Stimulated activated naive CD8-positive, alpha-beta T cell treated with anti-CD3 and anti-CD28 coated beads, Interleukin-15, Interleukin-2, amounts not matched to agents 100 ng/mL and 50 ng/mL, for 24 hours (primary cell): ENCODE measurements at regions not wholly inside any gene's neighbourhood (a gene's known extent, or its start where the extent isn't known, plus 50 kb on each side); places are given as distances from the start of the nearest gene placed in this dataset.
"Not testable (repeated sequence)": the region's sequence is repeated elsewhere in the genome, so short reads cannot be mapped to it uniquely, and the experiment has no call there.

Experiments used
- H3K27ac Mint-ChIP-seq: one replicate; pipeline ENCODE4 v1.8.0; 2021; ENCODE audit warnings: mild to moderate bottlenecking, mixed read lengths
- H3K27me3 Mint-ChIP-seq: one replicate; pipeline ENCODE4 v1.8.0; 2021; ENCODE audit warnings: mixed read lengths
- H3K36me3 Mint-ChIP-seq: one replicate; pipeline ENCODE4 v1.8.0; 2021; ENCODE audit warnings: low read depth, mixed read lengths
- H3K4me1 Mint-ChIP-seq: one replicate; pipeline ENCODE4 v1.8.0; 2021; ENCODE audit warnings: low read depth, mixed read lengths
- H3K4me3 Mint-ChIP-seq: one replicate; pipeline ENCODE4 v1.8.0; 2021; ENCODE audit warnings: mild to moderate bottlenecking, mixed read lengths
- H3K9me3 Mint-ChIP-seq: one replicate; pipeline ENCODE4 v1.8.0; 2021; ENCODE audit warnings: mixed read lengths

DNA sequence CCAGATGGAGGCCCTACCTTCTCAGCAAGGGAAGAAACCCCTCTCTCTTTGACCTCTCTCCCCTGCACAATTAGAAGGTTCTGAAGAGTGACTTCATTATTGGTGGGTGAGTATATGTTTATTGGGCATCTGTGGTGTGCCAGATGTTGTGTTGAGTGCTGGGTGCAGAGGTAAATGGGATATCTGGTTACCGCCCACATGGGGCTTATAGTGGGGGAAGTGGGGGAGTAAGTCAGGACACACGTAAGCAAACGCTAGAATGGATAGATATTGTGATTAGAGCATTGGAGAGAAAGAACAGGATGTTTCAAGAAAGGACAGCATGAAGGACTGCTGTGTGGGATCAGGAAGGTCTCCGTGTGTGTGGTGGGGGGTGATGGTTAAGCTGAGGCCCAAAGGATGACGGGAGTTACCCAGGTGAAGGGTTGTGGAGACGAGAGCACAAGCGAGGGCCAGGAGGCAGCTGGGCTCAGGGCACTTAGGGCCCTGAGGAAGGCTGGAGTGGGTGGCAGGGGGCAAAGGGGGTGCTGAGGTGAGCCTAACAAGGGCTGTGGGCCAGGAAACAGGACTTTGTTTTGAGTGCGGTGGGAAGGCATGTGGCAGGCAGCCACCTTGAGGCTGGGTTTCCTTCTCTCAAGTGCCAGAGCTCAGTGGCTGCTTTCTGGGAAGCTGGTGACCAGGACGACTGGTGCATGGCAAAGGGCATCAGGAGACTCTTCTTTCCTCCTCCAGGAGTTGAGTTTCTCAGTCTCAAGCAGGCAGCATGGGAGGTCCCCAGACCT lies 299.9 kb downstream of the RPS24 start:
- Mint-ChIP-seq H3K4me1 (no peaks in the 10 kb centered on the region), H3K27me3 (peaks cover 9% of the 10 kb centered on the region), H3K4me3 (no peak overlapping the region), H3K9me3 (no peaks in the 10 kb centered on the region), H3K36me3 (no peaks in the 10 kb centered on the region), H3K27ac (no peak overlapping the region)

- H3K36me3 Mint-ChIP-seq, result no peaks in the 10 kb centered on the region
Measured at GRCh38 chr10:78335371-78335690, 301.7 kb downstream of the RPS24 start.

DNA sequence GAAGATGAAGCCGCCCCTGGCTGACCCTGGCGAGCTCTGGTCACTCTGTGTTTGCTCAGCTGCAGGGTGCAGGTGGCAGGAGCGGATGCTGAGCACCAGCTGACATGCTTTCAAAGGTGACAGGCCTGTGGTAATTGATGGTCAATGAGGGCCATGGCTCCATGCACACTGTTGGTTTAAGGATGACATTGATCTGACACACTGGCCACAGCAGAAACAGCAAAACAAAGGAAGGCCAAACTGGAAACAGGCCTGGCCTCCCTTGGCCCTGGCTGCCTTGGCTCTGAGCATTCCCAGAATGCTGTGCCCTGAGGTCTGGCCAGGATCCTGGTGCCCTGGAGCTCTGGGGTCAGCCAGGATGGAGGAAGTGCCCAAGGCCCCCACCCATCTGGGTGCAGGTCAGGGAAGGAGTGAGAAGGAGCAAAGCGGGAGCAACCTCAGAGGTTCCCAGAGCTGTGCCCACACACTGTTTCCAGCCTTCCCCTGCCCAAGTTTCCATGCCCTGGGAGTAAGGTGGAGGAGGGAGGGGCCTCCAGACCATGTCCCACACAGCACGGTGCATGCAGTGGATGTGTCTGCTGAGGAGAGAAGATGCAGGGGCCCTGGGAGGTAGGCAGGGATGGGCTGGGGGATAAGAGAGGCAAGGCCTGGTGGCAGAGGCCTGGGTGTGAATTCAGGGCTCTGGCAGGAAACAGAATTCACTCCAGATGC lies 302.2 kb downstream of the RPS24 start:
- Mint-ChIP-seq H3K36me3 (no peaks in the 10 kb centered on the region), H3K27me3 (peaks cover 6% of the 10 kb centered on the region), H3K4me1 (no peaks in the 10 kb centered on the region), H3K4me3 (no peak overlapping the region), H3K27ac (no peak overlapping the region), H3K9me3 (no peaks in the 10 kb centered on the region)

More at GRCh38 chr10:78335371-78335690, 301.7 kb downstream of the RPS24 start:
- Mint-ChIP-seq H3K9me3 (no peaks in the 10 kb centered on the region), H3K27me3 (peaks cover 9% of the 10 kb centered on the region), H3K4me3 (no peak overlapping the region), H3K27ac (no peak overlapping the region), H3K4me1 (no peaks in the 10 kb centered on the region)

DNA sequence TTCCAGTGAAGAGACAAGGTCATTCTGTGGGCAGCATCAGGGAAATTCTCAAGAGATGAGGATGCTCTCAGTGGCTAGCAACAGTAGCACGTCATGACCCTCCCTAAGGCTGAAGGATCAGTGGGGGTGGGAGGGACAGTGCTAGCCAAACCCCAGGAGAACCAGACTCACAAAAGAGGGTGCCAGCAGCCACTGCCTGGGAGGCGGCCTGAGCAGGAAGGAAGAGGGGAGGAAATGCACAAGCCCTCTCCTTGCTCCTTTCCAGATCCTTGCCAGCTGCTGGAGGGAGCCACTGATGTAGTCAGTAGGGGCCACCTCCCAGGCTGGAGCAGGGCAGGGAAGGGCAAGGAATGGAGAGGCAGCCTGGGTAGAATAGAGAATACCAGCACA lies 302.7 kb downstream of the RPS24 start:
- no peak overlapping the region for H3K4me3 Mint-ChIP-seq
- H3K9me3 Mint-ChIP-seq, result no peaks in the 10 kb centered on the region
- H3K4me1 Mint-ChIP-seq, result no peaks in the 10 kb centered on the region
- H3K27me3 Mint-ChIP-seq, result peaks cover under 1% of the 10 kb centered on the region
- H3K36me3 Mint-ChIP-seq, result no peaks in the 10 kb centered on the region
- no peak overlapping the region for H3K27ac Mint-ChIP-seq

- Mint-ChIP-seq H3K27ac (no peak overlapping the region), H3K4me1 (no peaks in the 10 kb centered on the region), H3K36me3 (no peaks in the 10 kb centered on the region), H3K9me3 (no peaks in the 10 kb centered on the region), H3K27me3 (no peaks in the 10 kb centered on the region), H3K4me3 (no peak overlapping the region)
Measured at GRCh38 chr10:78337016-78337415, 303.4 kb downstream of the RPS24 start.

GRCh38 chr10:78337646-78338391 lies 304.2 kb downstream of the RPS24 start:
- H3K36me3 Mint-ChIP-seq, result no peaks in the 10 kb centered on the region
- H3K4me3 Mint-ChIP-seq, result no peak overlapping the region
- no peaks in the 10 kb centered on the region for H3K9me3 Mint-ChIP-seq
- no peaks in the 10 kb centered on the region for H3K27me3 Mint-ChIP-seq
- no peak overlapping the region for H3K27ac Mint-ChIP-seq
- no peaks in the 10 kb centered on the region for H3K4me1 Mint-ChIP-seq

GRCh38 chr10:78338717-78339116 lies 305.1 kb downstream of the RPS24 start:
- Mint-ChIP-seq H3K4me1 (no peaks in the 10 kb centered on the region), H3K27ac (no peak overlapping the region), H3K27me3 (no peaks in the 10 kb centered on the region), H3K36me3 (no peaks in the 10 kb centered on the region), H3K4me3 (no peak overlapping the region), H3K9me3 (no peaks in the 10 kb centered on the region)

GRCh38 chr10:78339251-78339650 lies 305.6 kb downstream of the RPS24 start:
- Mint-ChIP-seq H3K27me3 (no peaks in the 10 kb centered on the region), H3K4me3 (no peak overlapping the region), H3K4me1 (no peaks in the 10 kb centered on the region), H3K36me3 (no peaks in the 10 kb centered on the region), H3K27ac (no peak overlapping the region), H3K9me3 (no peaks in the 10 kb centered on the region)

DNA sequence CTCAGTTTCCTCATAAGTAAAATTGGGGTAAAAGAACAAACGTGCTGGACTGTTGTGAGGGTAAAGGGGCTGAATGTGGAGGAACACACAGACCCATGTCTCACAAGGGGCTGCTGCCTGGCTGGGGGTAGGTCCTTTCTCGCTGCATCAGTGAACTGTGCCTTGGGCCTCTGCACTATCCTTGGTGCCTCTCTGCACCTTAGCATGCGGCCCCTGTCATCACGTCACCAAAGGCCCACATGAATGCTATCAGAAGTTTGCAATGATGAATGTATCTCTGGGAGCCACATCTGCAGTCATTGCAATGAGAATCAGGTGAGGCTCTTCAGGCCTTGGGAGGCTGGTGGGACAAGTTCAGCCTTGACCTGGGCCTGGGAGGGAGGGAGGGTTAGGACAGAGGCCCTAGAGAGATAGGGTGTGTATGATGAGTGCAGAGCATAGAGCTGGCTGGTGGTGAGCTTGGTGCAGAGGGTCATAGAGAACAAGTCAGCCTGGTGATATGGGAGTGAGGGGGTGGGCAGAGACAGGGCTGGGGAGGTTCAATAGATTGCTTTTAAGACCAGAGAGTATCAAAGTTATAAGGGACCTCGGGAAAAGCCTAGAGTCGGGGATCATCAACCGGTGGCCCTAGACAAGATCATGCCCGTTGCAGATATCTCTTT lies 308.4 kb downstream of the RPS24 start:
- H3K4me1 Mint-ChIP-seq, result no peaks in the 10 kb centered on the region
- H3K36me3 Mint-ChIP-seq, result no peaks in the 10 kb centered on the region
- H3K27me3 Mint-ChIP-seq, result peaks cover 10% of the 10 kb centered on the region
- no peak overlapping the region for H3K4me3 Mint-ChIP-seq
- H3K9me3 Mint-ChIP-seq, result no peaks in the 10 kb centered on the region
- no peak overlapping the region for H3K27ac Mint-ChIP-seq

DNA sequence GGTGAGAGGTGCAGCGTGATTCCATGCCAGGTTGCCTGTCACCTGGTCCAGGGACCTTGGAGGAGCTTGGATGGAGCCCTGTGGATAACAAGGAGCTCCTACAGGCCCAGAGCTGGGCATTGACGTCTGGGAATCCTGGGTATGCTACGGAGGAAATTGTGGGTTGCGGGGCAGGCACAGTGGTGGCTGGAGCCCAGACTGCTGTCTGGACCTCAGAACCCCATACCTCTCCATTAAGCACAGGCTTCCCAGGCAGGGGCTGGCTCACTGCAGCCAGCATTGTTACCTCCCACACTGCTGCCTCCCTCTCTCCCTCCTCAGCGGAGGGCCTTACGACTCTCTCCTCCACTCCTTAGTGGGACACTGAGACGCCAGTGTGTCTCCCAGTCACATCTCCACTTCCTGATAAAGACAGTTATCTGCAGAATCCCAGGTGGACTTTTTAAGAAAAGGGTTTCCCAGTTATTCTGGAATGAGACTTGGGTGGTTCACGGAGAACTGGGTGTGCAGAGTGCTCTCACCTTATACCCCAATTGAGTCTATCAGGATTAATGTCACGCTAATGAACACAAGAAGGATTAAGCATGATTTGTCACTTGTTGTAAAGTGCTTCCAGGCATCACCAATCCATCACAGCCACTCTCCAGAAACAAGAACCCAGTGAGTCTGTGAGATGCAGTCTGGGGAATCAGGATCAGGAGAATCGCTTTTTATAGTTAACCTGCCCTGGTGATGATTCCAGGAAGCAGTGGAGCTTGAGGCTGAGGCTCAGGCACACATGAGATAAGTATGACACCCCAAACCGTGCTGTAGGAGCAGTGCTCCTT lies 309.4 kb downstream of the RPS24 start:
- Mint-ChIP-seq H3K9me3 (no peaks in the 10 kb centered on the region), H3K4me1 (no peaks in the 10 kb centered on the region), H3K27me3 (peaks cover 15% of the 10 kb centered on the region), H3K27ac (no peak overlapping the region), H3K36me3 (no peaks in the 10 kb centered on the region), H3K4me3 (no peak overlapping the region)

DNA sequence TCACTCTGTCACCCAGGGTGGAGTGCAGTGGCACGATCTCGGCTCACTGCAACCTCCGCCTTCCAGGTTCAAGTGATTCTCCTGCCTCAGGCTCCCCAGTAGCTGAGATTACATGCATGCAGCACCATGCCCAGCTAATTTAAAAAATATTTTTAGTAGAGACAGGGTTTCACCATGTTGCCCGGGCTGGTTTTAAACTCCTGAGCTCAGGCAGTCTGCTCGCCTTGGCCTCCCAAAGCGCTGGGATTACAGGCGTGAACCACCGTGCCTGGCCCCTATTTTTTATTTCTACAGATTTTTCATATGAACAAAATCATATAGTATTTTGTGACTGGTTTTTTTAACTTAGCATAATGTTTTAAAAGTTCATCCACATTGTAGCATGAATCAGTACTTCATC lies 310.6 kb downstream of the RPS24 start:
- H3K9me3 Mint-ChIP-seq, H3K4me1 Mint-ChIP-seq, H3K4me3 Mint-ChIP-seq, H3K36me3 Mint-ChIP-seq, H3K27ac Mint-ChIP-seq: not testable (repeated sequence)
- peaks cover 15% of the 10 kb centered on the region for H3K27me3 Mint-ChIP-seq

- H3K36me3 Mint-ChIP-seq, H3K4me3 Mint-ChIP-seq, H3K4me1 Mint-ChIP-seq, H3K27ac Mint-ChIP-seq, H3K9me3 Mint-ChIP-seq: not testable (repeated sequence)
- H3K27me3 Mint-ChIP-seq, result peaks cover 15% of the 10 kb centered on the region
Measured at GRCh38 chr10:78345515-78345914, 311.9 kb downstream of the RPS24 start.

- H3K27me3 Mint-ChIP-seq, result peaks cover 15% of the 10 kb centered on the region
- H3K36me3 Mint-ChIP-seq, result no peaks in the 10 kb centered on the region
- H3K4me1 Mint-ChIP-seq, result no peaks in the 10 kb centered on the region
- no peak overlapping the region for H3K4me3 Mint-ChIP-seq
- H3K9me3 Mint-ChIP-seq, result no peaks in the 10 kb centered on the region
- H3K27ac Mint-ChIP-seq, result no peak overlapping the region
Measured at GRCh38 chr10:78346721-78347120, 313.1 kb downstream of the RPS24 start.

GRCh38 chr10:78348411-78349164 lies 314.9 kb downstream of the RPS24 start:
- Mint-ChIP-seq H3K4me1 (no peaks in the 10 kb centered on the region), H3K4me3 (no peak overlapping the region), H3K27me3 (peaks cover 19% of the 10 kb centered on the region), H3K36me3 (no peaks in the 10 kb centered on the region), H3K9me3 (no peaks in the 10 kb centered on the region), H3K27ac (no peak overlapping the region)
